Astrocyte (in vitro differentiated cells and primary cell): ENCODE measurements at regions not wholly inside any gene's neighbourhood (a gene's known extent, or its start where the extent isn't known, plus 50 kb on each side); places are given as distances from the start of the nearest gene placed in this dataset.

Experiments
- DNase-seq: peaks from one replicate; pipeline ENCODE4 v3.0.0-alpha.2; 2010; ENCODE audit warnings: low read depth
- FAIRE-seq: peaks from 2 replicates; lab custom pipeline; 2011; peaks lifted over from hg19 to GRCh38; lab: Jason Lieb, UNC
- H2AFZ ChIP-seq: 2 replicates; pipeline ENCODE4 v1.6.0; 2012; ENCODE audit warnings: low read depth, low read length, inconsistent platforms
- H3K27ac ChIP-seq: 2 replicates; pipeline ENCODE4 v1.5.1; 2011; ENCODE audit warnings: low read depth, low read length, inconsistent platforms
- H3K27me3 ChIP-seq: 2 replicates; pipeline ENCODE4 v1.6.0; 2011; ENCODE audit warnings: low read length, inconsistent platforms; ENCODE audit not compliant: insufficient read depth
- H3K36me3 ChIP-seq: 2 replicates; pipeline ENCODE4 v1.5.1; 2011; ENCODE audit warnings: low read length, inconsistent platforms; ENCODE audit not compliant: insufficient read depth
- H3K4me1 ChIP-seq: 2 replicates; pipeline ENCODE4 v1.5.1; 2011; ENCODE audit warnings: low read length, inconsistent platforms; ENCODE audit not compliant: insufficient read depth
- H3K4me2 ChIP-seq: 2 replicates; pipeline ENCODE4 v1.6.0; 2012; ENCODE audit warnings: low read length, inconsistent platforms
- H3K4me3 ChIP-seq: 2 replicates; pipeline ENCODE4 v1.5.1; 2011; ENCODE audit warnings: low read depth, mild to moderate bottlenecking, low read length, inconsistent platforms; ENCODE audit not compliant: insufficient read depth
- H3K79me2 ChIP-seq: 2 replicates; pipeline ENCODE4 v1.6.0; 2012; ENCODE audit warnings: mild to moderate bottlenecking, low read length, inconsistent platforms; ENCODE audit not compliant: insufficient read depth
- H3K9ac ChIP-seq: 2 replicates; pipeline ENCODE4 v1.6.0; 2012; ENCODE audit warnings: mild to moderate bottlenecking, low read length, inconsistent platforms
- H3K9me3 ChIP-seq: 2 replicates; pipeline ENCODE4 v1.5.1; 2012; ENCODE audit warnings: low read depth, mild to moderate bottlenecking, low read length, inconsistent platforms; ENCODE audit not compliant: insufficient read depth
- H4K20me1 ChIP-seq: 2 replicates; pipeline ENCODE4 v1.6.0; 2012; ENCODE audit warnings: low read length, inconsistent platforms; ENCODE audit not compliant: insufficient read depth
- H3K27ac Mint-ChIP-seq: one replicate; pipeline ENCODE4 v1.8.0; 2021; ENCODE audit warnings: mild to moderate bottlenecking, mixed read lengths; ENCODE audit not compliant: unreplicated experiment
- H3K27me3 Mint-ChIP-seq: one replicate; pipeline ENCODE4 v1.8.0; 2021; ENCODE audit warnings: low read depth, mixed read lengths; ENCODE audit not compliant: unreplicated experiment
- H3K36me3 Mint-ChIP-seq: one replicate; pipeline ENCODE4 v1.8.0; 2021; ENCODE audit warnings: low read depth, mixed read lengths; ENCODE audit not compliant: unreplicated experiment
- H3K4me1 Mint-ChIP-seq: one replicate; pipeline ENCODE4 v1.8.0; 2021; ENCODE audit warnings: low read depth, mixed read lengths; ENCODE audit not compliant: unreplicated experiment
- H3K4me3 Mint-ChIP-seq: one replicate; pipeline ENCODE4 v1.8.0; 2021; ENCODE audit warnings: mild to moderate bottlenecking, moderate library complexity, mixed read lengths; ENCODE audit not compliant: unreplicated experiment
- H3K9me3 Mint-ChIP-seq: one replicate; pipeline ENCODE4 v1.8.0; 2021; ENCODE audit warnings: mild to moderate bottlenecking, mixed read lengths; ENCODE audit not compliant: unreplicated experiment
- CTCF ChIP-seq: IDR thresholded peaks from 2 replicates; pipeline ENCODE4 v1.5.1; 2011; ENCODE audit warnings: low read depth, mild to moderate bottlenecking, inconsistent platforms, low read length, moderate library complexity; ENCODE audit not compliant: insufficient read depth
- EZH2 ChIP-seq: IDR thresholded peaks from 2 replicates; pipeline ENCODE4 v1.6.1; 2012; ENCODE audit warnings: mild to moderate bottlenecking, low read length, inconsistent platforms; ENCODE audit not compliant: insufficient read depth

GRCh38 chr6:44721954-44722578, 334.6 kb downstream of the CDC5L start:
- Histone ChIP-seq H3K36me3 (no peaks in the 10 kb centered on the region), H3K79me2 (no peaks in the 10 kb centered on the region), H3K27ac (no peak overlapping the region), H3K27me3 (peaks cover 7% of the 10 kb centered on the region), H3K4me3 (no peak overlapping the region), H3K9ac (no peak overlapping the region), H3K4me2 (no peak overlapping the region), H3K4me1 (no peaks in the 10 kb centered on the region), H2AFZ (no peak overlapping the region), H4K20me1 (no peaks in the 10 kb centered on the region), H3K9me3 (no peaks in the 10 kb centered on the region)
- Mint-ChIP-seq H3K27ac (no peak overlapping the region), H3K36me3 (no peaks in the 10 kb centered on the region), H3K4me1 (peaks cover 7% of the 10 kb centered on the region), H3K4me3 (no peak overlapping the region), H3K27me3 (peaks cover 24% of the 10 kb centered on the region), H3K9me3 (no peaks in the 10 kb centered on the region)
- TF ChIP-seq EZH2 (no peak), CTCF (no peak)
- FAIRE-seq (no peak), DNase-seq (no peak)

- no peak for FAIRE-seq
- Histone ChIP-seq H3K9me3 (no peaks in the 10 kb centered on the region), H2AFZ (no peak overlapping the region), H3K36me3 (no peaks in the 10 kb centered on the region), H3K27ac (no peak overlapping the region), H3K4me2 (no peak overlapping the region), H3K27me3 (peaks cover 7% of the 10 kb centered on the region), H3K4me1 (no peaks in the 10 kb centered on the region), H3K79me2 (no peaks in the 10 kb centered on the region), H4K20me1 (no peaks in the 10 kb centered on the region), H3K4me3 (no peak overlapping the region), H3K9ac (no peak overlapping the region)
- Mint-ChIP-seq H3K4me1 (peaks cover 7% of the 10 kb centered on the region), H3K9me3 (no peaks in the 10 kb centered on the region), H3K27ac (no peak overlapping the region), H3K4me3 (no peak overlapping the region), H3K36me3 (no peaks in the 10 kb centered on the region), H3K27me3 (peaks cover 22% of the 10 kb centered on the region)
- TF ChIP-seq EZH2 (no peak), CTCF (no peak)
- no peak for DNase-seq
These were observed 335.2 kb downstream of the CDC5L start for GRCh38 chr6:44722736-44723135.

- no peak for FAIRE-seq
- TF ChIP-seq CTCF (no peak), EZH2 (no peak)
- peaks cover 23% of the 10 kb centered on the region for H3K27me3 Mint-ChIP-seq
- H3K4me3 Mint-ChIP-seq: no peak overlapping the region
- Histone ChIP-seq H3K9me3 (no peaks in the 10 kb centered on the region), H2AFZ (no peak overlapping the region), H3K27me3 (peaks cover 10% of the 10 kb centered on the region), H3K4me3 (no peak overlapping the region), H3K4me1 (no peaks in the 10 kb centered on the region), H3K4me2 (no peak overlapping the region), H3K36me3 (no peaks in the 10 kb centered on the region), H3K79me2 (no peaks in the 10 kb centered on the region), H4K20me1 (no peaks in the 10 kb centered on the region), H3K9ac (no peak overlapping the region), H3K27ac (no peak overlapping the region)
- peaks cover 7% of the 10 kb centered on the region for H3K4me1 Mint-ChIP-seq
- no peak overlapping the region for H3K27ac Mint-ChIP-seq
- no peaks in the 10 kb centered on the region for H3K36me3 Mint-ChIP-seq
- no peaks in the 10 kb centered on the region for H3K9me3 Mint-ChIP-seq
- DNase-seq: no peak
These were observed 336.1 kb downstream of the CDC5L start for GRCh38 chr6:44723439-44724197.
